ENCODE measurements at regions not wholly inside any gene's neighbourhood (a gene's known extent, or its start where the extent isn't known, plus 50 kb on each side); places are given as distances from the start of the nearest gene placed in this dataset.

DNA sequence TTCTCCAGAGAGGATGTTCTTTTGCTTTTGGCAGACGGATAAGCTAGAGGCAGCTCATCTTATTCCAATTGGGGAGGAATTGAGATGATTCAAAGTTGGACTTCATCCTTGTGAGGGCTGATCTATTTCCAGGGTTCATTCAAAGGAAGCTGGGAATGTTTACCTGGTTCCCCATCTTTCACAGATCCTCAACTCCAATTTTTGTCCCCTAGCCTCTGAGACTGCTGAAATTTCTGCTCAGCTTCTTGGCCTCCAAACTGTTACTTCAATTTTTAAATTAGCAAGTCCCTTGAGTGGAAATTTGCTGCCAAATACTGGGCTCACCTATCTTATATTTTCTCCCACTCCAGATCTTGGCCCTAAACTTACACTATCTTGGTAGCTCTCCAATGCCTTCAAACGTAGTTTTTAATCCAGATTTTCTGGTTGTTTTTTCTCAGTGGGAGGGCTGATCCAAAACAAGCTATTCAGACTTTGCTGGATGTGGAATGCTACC, 93.9 kb upstream of the NEK6 start:
- TF ChIP-seq, protein P1, sequence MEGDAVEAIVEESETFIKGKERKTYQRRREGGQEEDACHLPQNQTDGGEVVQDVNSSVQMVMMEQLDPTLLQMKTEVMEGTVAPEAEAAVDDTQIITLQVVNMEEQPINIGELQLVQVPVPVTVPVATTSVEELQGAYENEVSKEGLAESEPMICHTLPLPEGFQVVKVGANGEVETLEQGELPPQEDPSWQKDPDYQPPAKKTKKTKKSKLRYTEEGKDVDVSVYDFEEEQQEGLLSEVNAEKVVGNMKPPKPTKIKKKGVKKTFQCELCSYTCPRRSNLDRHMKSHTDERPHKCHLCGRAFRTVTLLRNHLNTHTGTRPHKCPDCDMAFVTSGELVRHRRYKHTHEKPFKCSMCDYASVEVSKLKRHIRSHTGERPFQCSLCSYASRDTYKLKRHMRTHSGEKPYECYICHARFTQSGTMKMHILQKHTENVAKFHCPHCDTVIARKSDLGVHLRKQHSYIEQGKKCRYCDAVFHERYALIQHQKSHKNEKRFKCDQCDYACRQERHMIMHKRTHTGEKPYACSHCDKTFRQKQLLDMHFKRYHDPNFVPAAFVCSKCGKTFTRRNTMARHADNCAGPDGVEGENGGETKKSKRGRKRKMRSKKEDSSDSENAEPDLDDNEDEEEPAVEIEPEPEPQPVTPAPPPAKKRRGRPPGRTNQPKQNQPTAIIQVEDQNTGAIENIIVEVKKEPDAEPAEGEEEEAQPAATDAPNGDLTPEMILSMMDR (conservative IDR thresholded peaks at IDR 0.05; ENCODE audit: low read depth, low read length), result no peak
- TF ChIP-seq EZH2 (IDR thresholded peaks at IDR 0.05; ENCODE audit: low read length, unreplicated experiment), result no peak
